WTC11 (cell line): ENCODE measurements at regions not wholly inside any gene's neighbourhood (a gene's known extent, or its start where the extent isn't known, plus 50 kb on each side); places are given as distances from the start of the nearest gene placed in this dataset.

Source experiments
- ATAC-seq: fragments of 200-7000 bp; cut with Tn5 transposase; 2 replicates; pipeline ENCODE4 v1.10.0; 2021; ENCODE audit warnings: mild to moderate bottlenecking, moderate library complexity
- CTCF ChIA-PET: fragments of 300-600 bp; sonication (Branson Sonifier 250); formaldehyde crosslinking; loops from one replicate; lab custom pipeline; 2021; ENCODE audit warnings: antibody characterized with exemption; lab: Charles Lee
- POLR2A ChIA-PET: fragments of 350-600 bp; sonication (Branson Sonifier 250); formaldehyde crosslinking; loops from one replicate; lab custom pipeline; 2021; ENCODE audit warnings: antibody characterized with exemption; lab: Charles Lee
- DNase-seq: peaks from one replicate; pipeline ENCODE4 v3.0.0; 2021; ENCODE audit warnings: low spot score
- H3K27ac Mint-ChIP-seq: 2 replicates; pipeline ENCODE4 v1.8.0; 2021; ENCODE audit warnings: mixed read lengths
- H3K27me3 Mint-ChIP-seq: 2 replicates; pipeline ENCODE4 v1.8.0; 2021; ENCODE audit warnings: low read depth, mild to moderate bottlenecking, moderate library complexity, mixed read lengths
- H3K36me3 Mint-ChIP-seq: 2 replicates; pipeline ENCODE4 v1.8.0; 2021; ENCODE audit warnings: mixed read lengths
- H3K4me1 Mint-ChIP-seq: 2 replicates; pipeline ENCODE4 v1.8.0; 2022; ENCODE audit warnings: mixed read lengths
- H3K4me3 Mint-ChIP-seq: 2 replicates; pipeline ENCODE4 v1.8.0; 2021; ENCODE audit warnings: mild to moderate bottlenecking, moderate library complexity, mixed read lengths
- H3K9me3 Mint-ChIP-seq: 2 replicates; pipeline ENCODE4 v1.8.0; 2021; ENCODE audit warnings: mixed read lengths
- CBFB ChIP-seq: sonication (generic); formaldehyde crosslinking; IDR thresholded peaks from 2 replicates; pipeline ENCODE4 v1.8.1; 2022; ENCODE audit warnings: mild to moderate bottlenecking, low read depth, missing genetic modification reagents
- ESRRA ChIP-seq: sonication (generic); formaldehyde crosslinking; IDR thresholded peaks from 2 replicates; pipeline ENCODE4 v1.8.1; 2022; ENCODE audit warnings: mild to moderate bottlenecking, missing genetic modification reagents, borderline replicate concordance
- GABPB1 ChIP-seq: sonication (generic); formaldehyde crosslinking; IDR thresholded peaks from 2 replicates; pipeline ENCODE4 v1.8.1; 2023; ENCODE audit warnings: mild to moderate bottlenecking, missing genetic modification reagents
- IRF2 ChIP-seq: sonication (generic); formaldehyde crosslinking; IDR thresholded peaks from 2 replicates; pipeline ENCODE4 v1.8.0; 2022; ENCODE audit warnings: low read depth, missing genetic modification reagents, borderline replicate concordance
- JUN ChIP-seq: sonication (generic); formaldehyde crosslinking; IDR thresholded peaks from 2 replicates; pipeline ENCODE4 v1.8.0; 2023; ENCODE audit warnings: mild to moderate bottlenecking, missing genetic modification reagents
- KAT7 ChIP-seq: sonication (generic); formaldehyde crosslinking; IDR thresholded peaks from 2 replicates; pipeline ENCODE4 v1.8.1; 2023; ENCODE audit warnings: missing genetic modification reagents, mild to moderate bottlenecking, borderline replicate concordance
- MYBL2 ChIP-seq: sonication (generic); formaldehyde crosslinking; IDR thresholded peaks from 2 replicates; pipeline ENCODE4 v1.8.1; 2023; ENCODE audit warnings: mild to moderate bottlenecking, moderate library complexity, missing genetic modification reagents
- NFATC4 ChIP-seq: fragments of 250-450 bp; sonication (Bioruptor Pico); IDR thresholded peaks from 2 replicates; pipeline ENCODE4 v1.9.0; 2021; ENCODE audit warnings: mild to moderate bottlenecking
- NFE2L1 ChIP-seq: sonication (generic); formaldehyde crosslinking; IDR thresholded peaks from 2 replicates; pipeline ENCODE4 v1.8.1; 2023; ENCODE audit warnings: missing genetic modification reagents
- PRRX2 ChIP-seq: fragments of 250-450 bp; sonication (Bioruptor Pico); IDR thresholded peaks from 2 replicates; pipeline ENCODE4 v1.8.0; 2021; ENCODE audit warnings: mild to moderate bottlenecking
- SMAD4 ChIP-seq: sonication (generic); formaldehyde crosslinking; IDR thresholded peaks from 2 replicates; pipeline ENCODE4 v1.8.0; 2022; ENCODE audit warnings: mild to moderate bottlenecking, missing genetic modification reagents
- SP1 ChIP-seq: sonication (generic); formaldehyde crosslinking; conservative IDR thresholded peaks from 2 replicates; pipeline ENCODE4 v1.8.1; 2022; ENCODE audit warnings: missing genetic modification reagents
- TP53 ChIP-seq: sonication (generic); formaldehyde crosslinking; IDR thresholded peaks from 2 replicates; pipeline ENCODE4 v1.8.1; 2023; ENCODE audit warnings: mild to moderate bottlenecking, missing genetic modification reagents
- ZNF416 ChIP-seq: fragments of 250-450 bp; sonication (Bioruptor Pico); IDR thresholded peaks from 2 replicates; pipeline ENCODE4 v1.9.0; 2021; ENCODE audit warnings: mild to moderate bottlenecking, inconsistent platforms
- ZNF671 ChIP-seq: fragments of 250-450 bp; sonication (Bioruptor Pico); IDR thresholded peaks from 2 replicates; pipeline ENCODE4 v1.8.0; 2021; ENCODE audit warnings: mild to moderate bottlenecking
- TF ChIP-seq, protein P1 (sequence below): fragments of 250-450 bp; sonication (Bioruptor Pico); conservative IDR thresholded peaks from 2 replicates; pipeline ENCODE4 v1.9.0; 2021; ENCODE audit warnings: mild to moderate bottlenecking
- TF ChIP-seq, protein P2 (sequence below): sonication (generic); formaldehyde crosslinking; conservative IDR thresholded peaks from 2 replicates; pipeline ENCODE4 v1.8.1; 2022; ENCODE audit warnings: mild to moderate bottlenecking, missing genetic modification reagents
- TF ChIP-seq, protein P3 (sequence below): fragments of 250-450 bp; sonication (Bioruptor Pico); IDR thresholded peaks from 2 replicates; pipeline ENCODE4 v1.9.0; 2021; ENCODE audit warnings: mild to moderate bottlenecking
- TF ChIP-seq, protein P4 (sequence below): sonication (generic); formaldehyde crosslinking; IDR thresholded peaks from 2 replicates; pipeline ENCODE4 v1.8.1; 2022; ENCODE audit warnings: mild to moderate bottlenecking, moderate library complexity, missing genetic modification reagents
- TF ChIP-seq, protein P5 (sequence below): fragments of 200-600 bp; IDR thresholded peaks from 2 replicates; pipeline ENCODE4 v1.8.0; 2022; ENCODE audit warnings: antibody characterized with exemption
- TF ChIP-seq, protein P6 (sequence below): fragments of 250-450 bp; sonication (Bioruptor Pico); IDR thresholded peaks from 2 replicates; pipeline ENCODE4 v2.1.2; 2022; ENCODE audit warnings: mild to moderate bottlenecking, moderate library complexity
- TF ChIP-seq, protein P7 (sequence below): sonication (generic); formaldehyde crosslinking; IDR thresholded peaks from 2 replicates; pipeline ENCODE4 v1.8.1; 2022; ENCODE audit warnings: mild to moderate bottlenecking, missing genetic modification reagents, moderate library complexity, borderline replicate concordance
- TF ChIP-seq, protein P8 (sequence below): sonication (generic); formaldehyde crosslinking; IDR thresholded peaks from 2 replicates; pipeline ENCODE4 v1.8.1; 2022; ENCODE audit warnings: missing genetic modification reagents, borderline replicate concordance

DNA sequence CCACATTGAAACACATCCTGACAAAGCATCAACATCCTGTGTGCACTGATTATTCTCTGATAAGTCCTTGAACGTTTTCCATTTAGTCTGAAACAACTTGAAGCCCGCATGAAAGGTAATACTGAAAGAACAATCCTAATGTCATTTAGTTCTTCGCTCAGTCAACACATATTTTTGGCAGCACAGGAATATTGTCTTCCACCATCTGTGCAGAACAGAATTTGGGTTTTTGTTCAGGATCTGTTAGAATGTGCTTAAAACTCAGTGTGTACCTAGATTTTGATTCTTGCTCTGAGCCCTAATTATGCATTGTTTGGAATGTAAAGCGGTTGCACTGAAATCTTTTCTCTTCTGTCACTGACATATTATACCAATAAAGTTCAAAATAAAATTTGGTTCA is 1036.6 kb downstream of the CDH11 start (continued):
- TF ChIP-seq, protein P1, sequence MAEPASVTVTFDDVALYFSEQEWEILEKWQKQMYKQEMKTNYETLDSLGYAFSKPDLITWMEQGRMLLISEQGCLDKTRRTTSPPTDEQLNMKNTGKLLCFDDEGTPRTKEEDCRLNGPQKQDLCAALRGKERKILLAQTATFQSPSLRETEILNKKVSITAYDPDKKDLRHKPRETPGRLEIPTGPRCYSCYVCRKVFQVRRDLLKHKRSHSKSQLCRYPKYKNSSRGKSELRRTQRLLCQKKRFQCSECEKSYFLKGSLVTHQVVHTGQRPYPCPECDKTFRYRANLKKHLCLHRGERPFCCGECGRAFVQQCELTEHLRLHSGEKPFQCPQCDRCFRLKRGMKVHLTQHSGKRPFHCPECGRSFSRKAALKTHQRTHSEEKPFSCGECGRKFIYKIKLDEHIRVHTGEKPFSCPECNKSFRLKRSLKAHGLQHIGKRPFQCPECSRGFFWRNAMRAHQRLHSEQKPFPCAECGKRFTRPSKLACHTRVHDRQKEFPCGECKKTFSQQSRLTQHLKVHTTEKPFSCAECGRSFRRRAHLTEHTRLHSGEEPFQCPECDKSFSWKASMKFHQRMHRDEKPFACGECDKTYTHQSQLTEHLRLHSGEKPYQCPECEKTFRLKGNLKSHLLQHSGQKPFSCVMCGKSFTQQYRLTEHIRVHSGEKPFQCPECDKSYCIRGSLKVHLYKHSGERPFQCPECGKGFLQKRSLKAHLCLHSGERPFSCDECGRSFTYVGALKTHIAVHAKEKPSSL (CRISPR knock-in tag) = no peak
- TF ChIP-seq TP53 (CRISPR knock-in tag) = no peak
- TF ChIP-seq SP1 (CRISPR knock-in tag) = no peak
- no peak for TF ChIP-seq SMAD4 (CRISPR knock-in tag)
- TF ChIP-seq IRF2 (CRISPR knock-in tag) = no peak
- TF ChIP-seq, protein P2, sequence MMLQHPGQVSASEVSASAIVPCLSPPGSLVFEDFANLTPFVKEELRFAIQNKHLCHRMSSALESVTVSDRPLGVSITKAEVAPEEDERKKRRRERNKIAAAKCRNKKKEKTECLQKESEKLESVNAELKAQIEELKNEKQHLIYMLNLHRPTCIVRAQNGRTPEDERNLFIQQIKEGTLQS = no peak
- TF ChIP-seq, protein P3, sequence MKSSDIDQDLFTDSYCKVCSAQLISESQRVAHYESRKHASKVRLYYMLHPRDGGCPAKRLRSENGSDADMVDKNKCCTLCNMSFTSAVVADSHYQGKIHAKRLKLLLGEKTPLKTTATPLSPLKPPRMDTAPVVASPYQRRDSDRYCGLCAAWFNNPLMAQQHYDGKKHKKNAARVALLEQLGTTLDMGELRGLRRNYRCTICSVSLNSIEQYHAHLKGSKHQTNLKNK (CRISPR knock-in tag) = no peak
- no peak for TF ChIP-seq ZNF416 (CRISPR knock-in tag)

DNA sequence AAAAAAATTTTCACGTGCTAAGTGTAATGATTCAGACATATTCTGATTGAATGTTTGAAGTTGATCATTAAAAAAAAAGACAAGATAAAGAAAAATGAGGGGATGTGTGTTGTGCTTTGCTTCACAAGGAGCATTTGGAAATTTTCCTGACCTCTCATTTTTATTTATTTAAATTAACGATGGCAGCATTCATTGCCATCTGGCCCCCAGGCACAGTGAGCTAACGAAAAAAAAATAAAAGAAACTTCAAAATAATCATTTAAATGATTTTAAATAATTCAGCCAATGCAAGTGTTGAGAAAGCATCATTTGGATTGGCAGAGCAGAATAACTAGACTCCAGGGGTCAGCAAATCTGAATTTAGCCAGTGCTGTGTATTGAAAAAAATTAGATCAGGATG is 1037.2 kb downstream of the CDH11 start:
- POLR2A ChIA-PET = no interaction called here
- no peaks in the 10 kb centered on the region for H3K36me3 Mint-ChIP-seq
- CTCF ChIA-PET = no interaction called here
- H3K9me3 Mint-ChIP-seq = peaks cover 3% of the 10 kb centered on the region; the same call in 1 of the 2 replicates
- DNase-seq (no peak), ATAC-seq (no peak)
- H3K27me3 Mint-ChIP-seq = no peaks in the 10 kb centered on the region
- H3K27ac Mint-ChIP-seq = no peak overlapping the region
- H3K4me3 Mint-ChIP-seq = no peak overlapping the region
- TF ChIP-seq, protein P4, sequence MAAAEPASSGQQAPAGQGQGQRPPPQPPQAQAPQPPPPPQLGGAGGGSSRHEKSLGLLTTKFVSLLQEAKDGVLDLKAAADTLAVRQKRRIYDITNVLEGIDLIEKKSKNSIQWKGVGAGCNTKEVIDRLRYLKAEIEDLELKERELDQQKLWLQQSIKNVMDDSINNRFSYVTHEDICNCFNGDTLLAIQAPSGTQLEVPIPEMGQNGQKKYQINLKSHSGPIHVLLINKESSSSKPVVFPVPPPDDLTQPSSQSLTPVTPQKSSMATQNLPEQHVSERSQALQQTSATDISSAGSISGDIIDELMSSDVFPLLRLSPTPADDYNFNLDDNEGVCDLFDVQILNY (CRISPR knock-in tag) = no peak
- TF ChIP-seq, protein P5, sequence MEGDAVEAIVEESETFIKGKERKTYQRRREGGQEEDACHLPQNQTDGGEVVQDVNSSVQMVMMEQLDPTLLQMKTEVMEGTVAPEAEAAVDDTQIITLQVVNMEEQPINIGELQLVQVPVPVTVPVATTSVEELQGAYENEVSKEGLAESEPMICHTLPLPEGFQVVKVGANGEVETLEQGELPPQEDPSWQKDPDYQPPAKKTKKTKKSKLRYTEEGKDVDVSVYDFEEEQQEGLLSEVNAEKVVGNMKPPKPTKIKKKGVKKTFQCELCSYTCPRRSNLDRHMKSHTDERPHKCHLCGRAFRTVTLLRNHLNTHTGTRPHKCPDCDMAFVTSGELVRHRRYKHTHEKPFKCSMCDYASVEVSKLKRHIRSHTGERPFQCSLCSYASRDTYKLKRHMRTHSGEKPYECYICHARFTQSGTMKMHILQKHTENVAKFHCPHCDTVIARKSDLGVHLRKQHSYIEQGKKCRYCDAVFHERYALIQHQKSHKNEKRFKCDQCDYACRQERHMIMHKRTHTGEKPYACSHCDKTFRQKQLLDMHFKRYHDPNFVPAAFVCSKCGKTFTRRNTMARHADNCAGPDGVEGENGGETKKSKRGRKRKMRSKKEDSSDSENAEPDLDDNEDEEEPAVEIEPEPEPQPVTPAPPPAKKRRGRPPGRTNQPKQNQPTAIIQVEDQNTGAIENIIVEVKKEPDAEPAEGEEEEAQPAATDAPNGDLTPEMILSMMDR = no peak
- TF ChIP-seq NFE2L1 (no peak), NFATC4 (CRISPR knock-in tag) (no peak), MYBL2 (CRISPR knock-in tag) (no peak), CBFB (CRISPR knock-in tag) (no peak), GABPB1 (CRISPR knock-in tag) (no peak), ZNF416 (CRISPR knock-in tag) (no peak)
- TF ChIP-seq, protein P2 = no peak
- H3K4me1 Mint-ChIP-seq = no peaks in the 10 kb centered on the region

DNA sequence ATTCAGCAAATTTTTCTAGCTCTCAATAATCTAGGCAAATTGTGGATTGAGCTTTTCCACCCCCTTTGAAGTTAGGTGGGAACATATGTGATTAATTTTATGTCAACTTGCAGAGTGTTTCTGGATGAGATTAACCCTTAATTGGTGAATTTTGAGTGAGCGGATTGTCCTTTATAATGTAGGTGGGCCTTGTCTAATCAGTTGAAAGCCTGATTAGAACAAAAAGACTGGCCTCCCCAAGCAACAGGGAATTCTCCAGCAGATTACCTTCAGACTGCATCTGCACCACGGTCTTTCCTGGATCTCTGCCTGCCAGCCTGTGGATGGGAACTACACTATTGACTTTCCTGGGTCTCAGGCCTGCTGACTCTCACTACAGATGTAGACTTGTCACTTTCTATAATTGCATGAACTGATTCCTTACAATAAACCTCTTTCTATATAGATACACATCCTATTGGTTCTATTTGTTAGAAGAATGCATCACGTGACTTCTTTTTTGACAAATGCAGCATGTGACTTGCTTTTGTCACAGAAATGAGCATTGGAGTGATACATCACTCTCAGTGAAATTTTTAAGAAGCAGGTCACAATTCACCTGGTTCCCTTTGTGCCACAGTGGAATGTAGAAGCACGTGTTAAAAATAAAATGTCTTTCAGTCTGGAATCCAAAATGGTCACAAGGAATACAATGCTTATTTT is 1038.3 kb downstream of the CDH11 start:
- CTCF ChIA-PET = no interaction called here
- no peak overlapping the region for H3K27ac Mint-ChIP-seq
- ATAC-seq (no peak), DNase-seq (no peak)
- no peaks in the 10 kb centered on the region for H3K4me1 Mint-ChIP-seq
- H3K36me3 Mint-ChIP-seq = no peaks in the 10 kb centered on the region
- POLR2A ChIA-PET = no interaction called here
- peaks cover 3% of the 10 kb centered on the region; the same call in 1 of the 2 replicates for H3K9me3 Mint-ChIP-seq
- no peak overlapping the region for H3K4me3 Mint-ChIP-seq
- no peaks in the 10 kb centered on the region for H3K27me3 Mint-ChIP-seq
- TF ChIP-seq ESRRA = no peak
- TF ChIP-seq KAT7 = no peak
- TF ChIP-seq, protein P6, sequence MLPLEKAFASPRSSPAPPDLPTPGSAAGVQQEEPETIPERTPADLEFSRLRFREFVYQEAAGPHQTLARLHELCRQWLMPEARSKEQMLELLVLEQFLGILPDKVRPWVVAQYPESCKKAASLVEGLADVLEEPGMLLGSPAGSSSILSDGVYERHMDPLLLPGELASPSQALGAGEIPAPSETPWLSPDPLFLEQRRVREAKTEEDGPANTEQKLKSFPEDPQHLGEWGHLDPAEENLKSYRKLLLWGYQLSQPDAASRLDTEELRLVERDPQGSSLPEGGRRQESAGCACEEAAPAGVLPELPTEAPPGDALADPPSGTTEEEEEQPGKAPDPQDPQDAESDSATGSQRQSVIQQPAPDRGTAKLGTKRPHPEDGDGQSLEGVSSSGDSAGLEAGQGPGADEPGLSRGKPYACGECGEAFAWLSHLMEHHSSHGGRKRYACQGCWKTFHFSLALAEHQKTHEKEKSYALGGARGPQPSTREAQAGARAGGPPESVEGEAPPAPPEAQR (CRISPR knock-in tag) = no peak
- no peak for TF ChIP-seq PRRX2
- TF ChIP-seq ZNF671 (CRISPR knock-in tag) = no peak
- TF ChIP-seq JUN (CRISPR knock-in tag) = no peak
- no peak for TF ChIP-seq MYBL2 (CRISPR knock-in tag)
- TF ChIP-seq, protein P7, sequence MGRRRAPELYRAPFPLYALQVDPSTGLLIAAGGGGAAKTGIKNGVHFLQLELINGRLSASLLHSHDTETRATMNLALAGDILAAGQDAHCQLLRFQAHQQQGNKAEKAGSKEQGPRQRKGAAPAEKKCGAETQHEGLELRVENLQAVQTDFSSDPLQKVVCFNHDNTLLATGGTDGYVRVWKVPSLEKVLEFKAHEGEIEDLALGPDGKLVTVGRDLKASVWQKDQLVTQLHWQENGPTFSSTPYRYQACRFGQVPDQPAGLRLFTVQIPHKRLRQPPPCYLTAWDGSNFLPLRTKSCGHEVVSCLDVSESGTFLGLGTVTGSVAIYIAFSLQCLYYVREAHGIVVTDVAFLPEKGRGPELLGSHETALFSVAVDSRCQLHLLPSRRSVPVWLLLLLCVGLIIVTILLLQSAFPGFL (CRISPR knock-in tag) = no peak
- TF ChIP-seq, protein P8, sequence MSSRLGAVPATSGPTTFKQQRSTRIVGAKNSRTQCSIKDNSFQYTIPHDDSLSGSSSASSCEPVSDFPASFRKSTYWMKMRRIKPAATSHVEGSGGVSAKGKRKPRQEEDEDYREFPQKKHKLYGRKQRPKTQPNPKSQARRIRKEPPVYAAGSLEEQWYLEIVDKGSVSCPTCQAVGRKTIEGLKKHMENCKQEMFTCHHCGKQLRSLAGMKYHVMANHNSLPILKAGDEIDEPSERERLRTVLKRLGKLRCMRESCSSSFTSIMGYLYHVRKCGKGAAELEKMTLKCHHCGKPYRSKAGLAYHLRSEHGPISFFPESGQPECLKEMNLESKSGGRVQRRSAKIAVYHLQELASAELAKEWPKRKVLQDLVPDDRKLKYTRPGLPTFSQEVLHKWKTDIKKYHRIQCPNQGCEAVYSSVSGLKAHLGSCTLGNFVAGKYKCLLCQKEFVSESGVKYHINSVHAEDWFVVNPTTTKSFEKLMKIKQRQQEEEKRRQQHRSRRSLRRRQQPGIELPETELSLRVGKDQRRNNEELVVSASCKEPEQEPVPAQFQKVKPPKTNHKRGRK = no peak
